NCI-H2227 treated with DMSO at 0.1 percent for 48 hours (cell line): ENCODE measurements at regions not wholly inside any gene's neighbourhood (a gene's known extent, or its start where the extent isn't known, plus 50 kb on each side); places are given as distances from the start of the nearest gene placed in this dataset.

Experiments
- DNase-seq: peaks from one replicate; lab custom pipeline; 2025; lab: John Stamatoyannopoulos, UW

- DNase-seq: no peak
These were observed 76.6 kb upstream of the ADAMTS16 start for GRCh38 chr5:5063533-5063953.

GRCh38 chr5:5065472-5065871 is 74.7 kb upstream of the ADAMTS16 start:
- no peak for DNase-seq

- DNase-seq: no peak
These were observed 73.6 kb upstream of the ADAMTS16 start for GRCh38 chr5:5066276-5067186.

GRCh38 chr5:5069851-5070250 is 70.3 kb upstream of the ADAMTS16 start:
- DNase-seq: no peak

- no peak for DNase-seq
These were observed 68.6 kb upstream of the ADAMTS16 start for GRCh38 chr5:5071554-5071953.

GRCh38 chr5:5077236-5077635 is 62.9 kb upstream of the ADAMTS16 start:
- no peak for DNase-seq

GRCh38 chr5:5078009-5078897 is 61.9 kb upstream of the ADAMTS16 start:
- DNase-seq: no peak

GRCh38 chr5:5079876-5080275 is 60.3 kb upstream of the ADAMTS16 start:
- DNase-seq: no peak

- DNase-seq: no peak
These were observed 59.3 kb upstream of the ADAMTS16 start for GRCh38 chr5:5080790-5081189.

GRCh38 chr5:5085381-5085780 is 54.7 kb upstream of the ADAMTS16 start:
- DNase-seq: no peak

GRCh38 chr5:5089895-5090649 is 50.1 kb upstream of the ADAMTS16 start:
- DNase-seq: no peak
